Activated T-cell treated with anti-CD3 and anti-CD28 coated beads, Interleukin-2, amount 50 U/mL, for 72 hours (primary cell): ENCODE measurements at regions not wholly inside any gene's neighbourhood (a gene's known extent, or its start where the extent isn't known, plus 50 kb on each side); places are given as distances from the start of the nearest gene placed in this dataset.
"Not testable (repeated sequence)": the region's sequence is repeated elsewhere in the genome, so short reads cannot be mapped to it uniquely, and the experiment has no call there.

Experiments
- ATAC-seq, 2 donors: fragments of 150-1000 bp; cut with Tn5 transposase; replicated peaks in 1 of 2; 2 replicates each; pipeline ENCODE4 v1.10.0; 2021; ENCODE audit warnings: moderate library complexity in 2 of 2, mild to moderate bottlenecking in 1 of 2
- DNase-seq, 2 donors: peaks; one replicate each; pipeline ENCODE4 v3.0.0; 2021 to 2022; ENCODE audit warnings: mixed read lengths in 1 of 2
- H3K27ac Mint-ChIP-seq: one replicate; pipeline ENCODE4 v1.8.0; 2022; ENCODE audit warnings: mild to moderate bottlenecking, moderate library complexity, mixed read lengths
- H3K27me3 Mint-ChIP-seq: one replicate; pipeline ENCODE4 v1.8.0; 2022; ENCODE audit warnings: low read depth, mixed read lengths
- H3K36me3 Mint-ChIP-seq, 2 donors: one replicate each; pipeline ENCODE4 v1.8.0; 2022; ENCODE audit warnings: mixed read lengths in 2 of 2, mild to moderate bottlenecking in 1 of 2; ENCODE audit not compliant: insufficient read depth in 2 of 2
- H3K4me1 Mint-ChIP-seq: one replicate; pipeline ENCODE4 v1.8.0; 2022; ENCODE audit warnings: low read depth, mixed read lengths
- H3K4me3 Mint-ChIP-seq, 2 donors: one replicate each; pipeline ENCODE4 v1.8.0; 2022; ENCODE audit warnings: mild to moderate bottlenecking in 2 of 2, mixed read lengths in 2 of 2, moderate library complexity in 2 of 2
- H3K9me3 Mint-ChIP-seq, 2 donors: one replicate each; pipeline ENCODE4 v1.8.0; 2022; ENCODE audit warnings: mixed read lengths in 2 of 2

DNA sequence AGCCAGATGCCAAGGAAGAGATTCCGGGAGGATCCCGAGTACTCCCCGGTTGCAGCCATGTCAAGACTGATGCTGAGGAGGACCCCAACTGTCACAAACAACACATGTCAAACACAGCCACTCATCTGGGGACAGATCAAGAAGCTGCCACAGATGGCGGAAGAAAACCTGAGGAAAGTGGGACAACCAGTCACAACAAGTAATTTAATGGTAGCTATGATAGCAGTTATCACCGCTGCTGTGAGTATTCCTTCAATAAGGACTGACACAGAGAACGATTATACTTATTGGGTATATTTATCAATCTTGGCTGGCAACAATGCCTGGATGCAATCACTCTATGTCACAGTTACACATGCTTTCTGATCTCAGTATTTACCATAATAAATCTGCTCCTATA is 763.4 kb downstream of the DHX35 start:
- not testable (repeated sequence) for H3K4me3 Mint-ChIP-seq, H3K27ac Mint-ChIP-seq, H3K36me3 Mint-ChIP-seq, DNase-seq, H3K27me3 Mint-ChIP-seq, H3K4me1 Mint-ChIP-seq, ATAC-seq
- H3K9me3 Mint-ChIP-seq: peaks cover 14 to 17% of the 10 kb centered on the region in 2 donors

DNA sequence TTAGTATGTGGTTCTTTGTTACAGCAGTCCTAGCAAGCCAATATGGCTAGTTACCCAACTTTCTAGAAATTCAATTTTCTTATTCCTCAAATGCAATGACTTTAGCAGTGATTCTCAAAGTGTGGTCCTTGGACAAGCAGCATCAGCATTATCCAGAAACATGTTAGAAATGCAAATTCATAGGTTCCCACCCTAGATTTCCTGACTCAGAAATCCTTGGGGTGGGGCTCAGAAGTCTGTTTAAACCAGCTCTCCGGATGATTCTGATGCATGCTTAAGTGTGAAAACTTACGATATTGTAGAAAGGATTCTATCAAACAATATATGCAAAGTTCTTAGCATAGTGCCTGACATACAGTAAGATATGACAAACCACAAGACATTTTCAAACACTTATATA is 757.1 kb downstream of the DHX35 start:
- ATAC-seq (no peak), DNase-seq (no peak)
- Mint-ChIP-seq H3K4me1 (no peaks in the 10 kb centered on the region), H3K27me3 (no peaks in the 10 kb centered on the region), H3K4me3 (no peak overlapping the region), H3K9me3 (peaks cover 0 to 3% of the 10 kb centered on the region in 2 donors), H3K27ac (no peak overlapping the region), H3K36me3 (no peaks in the 10 kb centered on the region)

DNA sequence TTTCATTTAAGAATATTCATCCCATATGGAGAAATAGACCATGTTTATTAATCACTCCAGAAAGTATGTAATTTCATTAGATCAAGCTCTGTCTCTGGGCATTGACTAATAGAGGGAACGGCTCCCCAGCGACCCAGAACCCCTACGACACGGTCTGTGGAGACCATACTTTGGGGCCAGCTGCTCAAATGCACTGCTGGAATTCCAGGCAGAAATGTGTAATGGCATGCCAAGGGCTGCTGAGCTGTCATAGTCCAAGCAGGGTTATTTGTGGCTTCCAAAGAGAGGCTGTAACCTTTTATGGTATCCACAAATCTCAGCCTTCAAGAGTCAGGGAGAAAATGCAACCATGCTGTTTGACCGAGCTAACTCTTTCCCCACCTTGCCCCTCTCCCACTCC is 755.8 kb downstream of the DHX35 start:
- no peaks in the 10 kb centered on the region for H3K27me3 Mint-ChIP-seq
- no peaks in the 10 kb centered on the region for H3K4me1 Mint-ChIP-seq
- DNase-seq (no peak), ATAC-seq (no peak)
- H3K27ac Mint-ChIP-seq: no peak overlapping the region
- H3K4me3 Mint-ChIP-seq: no peak overlapping the region
- no peaks in the 10 kb centered on the region for H3K36me3 Mint-ChIP-seq
- H3K9me3 Mint-ChIP-seq: peaks cover 0 to 3% of the 10 kb centered on the region in 2 donors

DNA sequence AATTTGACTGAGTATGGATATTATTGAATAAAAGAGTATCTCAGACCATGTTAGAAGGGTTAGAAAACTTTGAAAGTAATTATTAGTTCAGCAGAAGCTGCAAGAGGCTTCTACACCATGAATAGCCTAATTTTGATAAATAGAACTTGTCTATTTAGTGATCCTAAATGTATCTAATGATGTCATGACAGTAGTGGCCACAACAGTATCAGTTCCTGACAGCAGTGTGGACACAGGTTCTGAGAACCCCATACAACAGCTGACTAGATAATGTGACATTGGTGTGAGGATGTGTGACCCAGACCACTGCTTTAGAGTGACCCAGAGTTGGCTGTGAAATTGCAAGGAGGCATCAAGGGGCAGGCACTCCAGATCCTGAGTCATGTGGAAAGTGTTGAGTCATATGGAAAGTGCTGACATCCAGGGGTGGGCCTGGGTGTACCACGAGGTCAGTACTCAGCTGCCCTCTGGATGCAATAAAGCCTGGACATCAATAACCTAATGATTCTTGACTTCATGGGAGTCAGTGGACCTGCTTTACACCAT is 754.7 kb downstream of the DHX35 start:
- H3K36me3 Mint-ChIP-seq: no peaks in the 10 kb centered on the region
- H3K9me3 Mint-ChIP-seq: peaks cover 0 to 3% of the 10 kb centered on the region in 2 donors
- H3K4me3 Mint-ChIP-seq: no peak overlapping the region
- DNase-seq (no peak), ATAC-seq (no peak)
- H3K27ac Mint-ChIP-seq: no peak overlapping the region
- H3K27me3 Mint-ChIP-seq: no peaks in the 10 kb centered on the region
- no peaks in the 10 kb centered on the region for H3K4me1 Mint-ChIP-seq

DNA sequence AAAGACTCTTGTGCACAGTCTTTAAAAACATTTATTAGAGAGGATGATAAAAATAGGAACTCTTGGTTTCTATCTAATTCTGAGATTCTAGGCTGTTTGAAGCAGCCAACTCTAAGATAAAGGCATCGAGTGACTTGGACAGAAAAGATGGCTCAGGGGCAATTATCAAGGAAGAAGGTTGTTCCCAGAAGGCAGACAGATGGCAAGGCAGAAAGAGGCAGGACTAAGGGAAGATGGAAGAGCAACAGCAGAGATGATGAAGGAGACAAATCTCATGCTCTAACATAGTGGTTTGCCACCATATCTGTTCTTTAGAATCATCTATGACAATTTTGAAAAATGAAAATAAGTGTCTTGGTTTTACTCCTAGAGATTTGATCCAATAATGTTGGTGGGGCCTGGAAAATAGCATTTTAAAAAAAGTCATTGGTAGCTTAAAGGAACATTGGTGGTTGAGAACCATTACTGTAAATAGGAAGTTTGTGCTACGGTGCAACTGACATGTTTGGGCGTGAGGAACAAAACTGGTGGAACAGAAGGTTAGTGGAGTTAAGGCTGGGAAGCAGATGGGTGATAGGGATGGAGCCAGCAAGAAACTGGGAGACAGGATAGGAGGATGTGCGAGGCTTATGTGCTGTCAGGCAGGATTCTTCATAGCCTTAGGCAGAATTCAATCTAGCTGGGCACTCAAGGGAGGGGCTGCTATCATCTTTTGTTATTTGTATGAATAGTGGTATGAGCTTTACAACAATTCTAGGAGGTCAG is 751.1 kb downstream of the DHX35 start:
- Mint-ChIP-seq H3K36me3 (no peaks in the 10 kb centered on the region), H3K4me1 (no peaks in the 10 kb centered on the region), H3K27me3 (no peaks in the 10 kb centered on the region), H3K27ac (no peak overlapping the region), H3K9me3 (peaks cover 0 to 6% of the 10 kb centered on the region in 2 donors), H3K4me3 (no peak overlapping the region)
- ATAC-seq (no peak), DNase-seq (no peak)

DNA sequence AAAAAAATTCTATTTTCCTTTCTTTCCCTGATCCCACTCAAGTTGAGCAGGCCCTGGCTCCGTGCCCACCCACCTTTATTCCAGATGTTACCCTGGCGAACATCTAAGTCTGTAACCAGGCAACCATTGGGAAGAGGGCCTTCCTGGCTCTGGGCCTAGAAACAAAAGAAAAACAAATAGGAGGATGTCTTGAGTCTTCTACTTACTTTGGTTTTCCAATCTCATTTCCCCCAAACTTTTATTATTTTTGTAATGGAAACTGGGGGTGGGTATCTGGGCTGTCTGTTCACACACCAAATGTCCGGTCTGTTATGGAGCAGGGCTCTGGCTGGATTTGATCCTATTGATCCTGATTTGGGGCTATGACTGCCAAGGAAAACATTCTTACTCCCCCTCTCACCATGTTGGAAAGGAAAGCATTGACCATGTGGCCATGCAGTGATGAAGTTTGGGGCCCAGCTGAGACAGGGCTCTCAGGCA is 744.1 kb downstream of the DHX35 start:
- no peaks in the 10 kb centered on the region for H3K4me1 Mint-ChIP-seq
- H3K9me3 Mint-ChIP-seq: peaks cover 0 to 2% of the 10 kb centered on the region in 2 donors
- DNase-seq: no peak
- H3K27me3 Mint-ChIP-seq: no peaks in the 10 kb centered on the region
- no peaks in the 10 kb centered on the region for H3K36me3 Mint-ChIP-seq
- H3K4me3 Mint-ChIP-seq: no peak overlapping the region
- no peak for ATAC-seq
- no peak overlapping the region for H3K27ac Mint-ChIP-seq

DNA sequence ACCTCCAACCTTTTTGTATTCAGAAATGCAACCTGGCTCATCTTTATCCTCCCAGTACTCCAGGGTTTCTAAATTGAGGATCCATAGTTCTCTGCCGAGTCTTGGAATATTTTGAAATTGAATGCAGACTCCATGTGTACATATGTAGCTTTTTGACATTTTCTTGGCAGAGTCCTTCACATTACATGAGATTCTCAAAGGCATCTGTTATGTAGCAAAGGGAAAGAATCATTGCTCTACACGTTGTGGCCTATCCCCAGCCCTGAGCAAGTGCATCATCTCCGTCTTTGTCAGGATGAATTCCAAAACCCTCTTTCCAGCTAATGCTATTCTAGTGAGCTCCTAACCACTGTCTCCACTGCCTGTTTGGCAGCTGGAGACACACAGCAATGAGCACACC is 742.9 kb downstream of the DHX35 start:
- Mint-ChIP-seq H3K4me1 (no peaks in the 10 kb centered on the region), H3K36me3 (no peaks in the 10 kb centered on the region), H3K9me3 (peaks cover 2 to 4% of the 10 kb centered on the region in 2 donors), H3K27ac (no peak overlapping the region), H3K4me3 (no peak overlapping the region), H3K27me3 (no peaks in the 10 kb centered on the region)
- DNase-seq: no peak
- ATAC-seq: no peak

DNA sequence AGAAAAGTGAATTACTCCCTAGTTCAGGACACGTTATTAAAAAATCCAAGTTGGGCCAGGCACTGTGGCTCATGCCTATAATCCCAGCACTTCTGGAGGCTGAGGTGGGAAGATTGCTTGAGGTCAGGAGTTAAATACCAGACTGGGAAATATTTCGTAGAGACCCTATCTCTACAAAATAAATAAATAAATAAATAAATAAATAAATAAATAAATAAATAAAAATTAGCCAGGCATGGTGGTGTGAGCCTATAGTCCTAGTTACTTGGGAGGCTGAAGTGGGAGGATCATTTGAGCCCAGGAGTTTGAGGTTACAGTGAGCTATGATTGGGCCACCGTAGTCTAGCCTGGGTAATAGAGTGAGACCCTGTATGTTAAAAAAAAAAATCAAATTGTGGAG is 741.2 kb downstream of the DHX35 start:
- not testable (repeated sequence) for H3K27me3 Mint-ChIP-seq, H3K9me3 Mint-ChIP-seq, DNase-seq, H3K4me3 Mint-ChIP-seq, H3K27ac Mint-ChIP-seq, H3K4me1 Mint-ChIP-seq, ATAC-seq, H3K36me3 Mint-ChIP-seq

DNA sequence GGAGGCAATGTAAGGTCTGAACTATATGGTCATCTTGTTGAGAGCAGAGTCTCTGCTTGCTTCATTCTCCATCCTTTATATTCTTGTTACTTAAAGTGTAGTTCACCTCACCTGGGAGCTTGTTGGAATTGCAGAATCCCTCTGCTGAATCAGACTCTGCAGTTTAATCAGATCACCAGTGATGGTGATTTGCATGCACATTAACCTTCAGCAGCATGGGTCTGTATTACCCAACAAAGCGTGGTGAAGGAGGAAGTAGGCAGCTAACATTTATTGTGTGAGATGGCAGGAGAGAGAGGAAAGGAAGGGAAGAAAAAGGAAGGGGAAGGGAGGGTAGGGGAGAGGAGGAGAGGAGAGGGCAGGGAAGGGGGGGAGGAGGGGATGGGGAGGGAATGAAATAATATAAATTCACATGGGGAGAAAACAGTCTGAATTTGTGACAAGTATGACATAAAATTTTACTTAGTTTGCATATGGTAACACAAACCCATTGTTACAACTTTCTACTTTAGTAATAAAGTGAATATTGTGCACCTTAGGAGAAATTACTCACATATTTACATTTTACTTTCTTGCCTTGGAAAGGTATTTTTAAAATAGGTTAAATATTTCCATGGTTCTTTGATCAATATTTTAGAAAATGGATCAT is 740.7 kb downstream of the DHX35 start:
- Mint-ChIP-seq H3K9me3 (peaks cover 4% of the 10 kb centered on the region in 2 donors), H3K4me3 (no peak overlapping the region), H3K27me3 (no peaks in the 10 kb centered on the region), H3K27ac (no peak overlapping the region), H3K36me3 (no peaks in the 10 kb centered on the region), H3K4me1 (no peaks in the 10 kb centered on the region)
- ATAC-seq: no peak
- DNase-seq: no peak

DNA sequence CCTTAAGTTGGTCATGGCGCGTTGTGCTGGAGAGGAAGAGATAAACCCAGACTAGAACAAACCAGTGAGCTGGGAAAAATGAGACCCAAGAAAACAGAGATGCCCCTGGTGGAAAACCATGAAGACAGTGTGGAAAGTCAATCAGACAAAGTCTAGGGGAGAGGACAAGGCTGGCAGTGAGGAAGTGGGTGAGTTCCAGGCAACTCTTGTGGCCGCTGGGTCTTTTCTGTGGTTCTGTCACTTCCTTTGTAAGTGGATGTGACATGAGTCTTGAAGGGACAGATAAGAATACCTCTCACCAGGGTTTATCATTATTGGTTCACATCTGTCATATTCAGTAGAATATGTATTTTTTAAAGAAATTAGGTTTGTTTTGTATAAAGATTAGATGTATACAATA is 738.4 kb downstream of the DHX35 start:
- H3K27me3 Mint-ChIP-seq: no peaks in the 10 kb centered on the region
- H3K36me3 Mint-ChIP-seq: no peaks in the 10 kb centered on the region
- ATAC-seq: no peak
- no peak for DNase-seq
- no peak overlapping the region for H3K4me3 Mint-ChIP-seq
- no peaks in the 10 kb centered on the region for H3K4me1 Mint-ChIP-seq
- H3K9me3 Mint-ChIP-seq: peaks cover 4% of the 10 kb centered on the region in 2 donors
- no peak overlapping the region for H3K27ac Mint-ChIP-seq

DNA sequence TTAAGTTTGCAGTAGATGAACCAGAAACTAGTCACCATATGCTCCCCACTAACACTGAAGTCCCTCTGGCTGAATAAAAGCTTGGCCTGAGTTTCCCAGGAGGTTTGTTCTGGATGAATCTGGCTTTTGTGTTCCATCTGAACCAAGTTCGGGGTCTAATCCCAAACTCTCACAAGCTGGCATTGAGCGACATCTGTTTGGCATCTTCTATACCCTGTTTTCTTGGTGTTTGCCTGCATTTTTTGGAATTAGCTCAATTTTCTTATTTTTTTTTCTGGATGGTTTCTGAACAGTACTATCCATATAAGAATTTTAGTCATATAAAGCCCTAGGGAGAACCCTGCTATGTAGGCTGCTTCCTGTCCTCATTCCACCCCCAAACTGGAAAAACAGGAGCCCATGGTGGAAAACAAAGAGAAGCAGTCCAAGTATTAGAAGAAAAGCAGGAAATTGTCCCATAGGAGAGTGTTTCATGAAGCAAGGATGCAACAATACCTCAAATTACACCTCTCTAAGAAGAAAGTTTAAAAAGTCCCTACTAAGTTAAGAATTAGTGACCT is 737.1 kb downstream of the DHX35 start:
- Mint-ChIP-seq H3K9me3 (peaks cover 4% of the 10 kb centered on the region in 2 donors), H3K36me3 (no peaks in the 10 kb centered on the region), H3K4me1 (no peaks in the 10 kb centered on the region), H3K27me3 (no peaks in the 10 kb centered on the region), H3K4me3 (no peak overlapping the region), H3K27ac (no peak overlapping the region)
- ATAC-seq: no peak
- no peak for DNase-seq

DNA sequence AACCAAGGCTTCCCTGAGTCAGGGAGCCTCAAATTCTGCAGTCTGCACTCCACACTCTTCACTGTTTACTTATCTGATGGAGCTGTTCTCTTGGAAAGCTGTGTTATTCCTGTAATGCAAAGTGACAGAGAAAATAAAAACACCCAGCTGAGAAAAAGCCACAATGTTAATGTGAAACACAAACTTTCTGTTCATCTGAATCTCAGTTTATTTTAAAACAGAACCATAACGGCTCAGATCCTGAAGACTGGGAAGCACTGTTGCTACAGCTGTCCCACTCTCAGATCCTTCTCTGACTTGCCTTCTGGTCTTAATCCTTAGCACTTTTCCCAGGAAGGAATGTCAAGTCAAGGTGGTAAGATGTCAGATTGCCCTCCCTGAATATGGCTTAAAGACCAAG is 736.6 kb downstream of the DHX35 start:
- no peaks in the 10 kb centered on the region for H3K4me1 Mint-ChIP-seq
- no peaks in the 10 kb centered on the region for H3K27me3 Mint-ChIP-seq
- no peaks in the 10 kb centered on the region for H3K36me3 Mint-ChIP-seq
- no peak for DNase-seq
- ATAC-seq: no peak
- H3K4me3 Mint-ChIP-seq: no peak overlapping the region
- no peak overlapping the region for H3K27ac Mint-ChIP-seq
- H3K9me3 Mint-ChIP-seq: peaks cover 2 to 4% of the 10 kb centered on the region in 2 donors

DNA sequence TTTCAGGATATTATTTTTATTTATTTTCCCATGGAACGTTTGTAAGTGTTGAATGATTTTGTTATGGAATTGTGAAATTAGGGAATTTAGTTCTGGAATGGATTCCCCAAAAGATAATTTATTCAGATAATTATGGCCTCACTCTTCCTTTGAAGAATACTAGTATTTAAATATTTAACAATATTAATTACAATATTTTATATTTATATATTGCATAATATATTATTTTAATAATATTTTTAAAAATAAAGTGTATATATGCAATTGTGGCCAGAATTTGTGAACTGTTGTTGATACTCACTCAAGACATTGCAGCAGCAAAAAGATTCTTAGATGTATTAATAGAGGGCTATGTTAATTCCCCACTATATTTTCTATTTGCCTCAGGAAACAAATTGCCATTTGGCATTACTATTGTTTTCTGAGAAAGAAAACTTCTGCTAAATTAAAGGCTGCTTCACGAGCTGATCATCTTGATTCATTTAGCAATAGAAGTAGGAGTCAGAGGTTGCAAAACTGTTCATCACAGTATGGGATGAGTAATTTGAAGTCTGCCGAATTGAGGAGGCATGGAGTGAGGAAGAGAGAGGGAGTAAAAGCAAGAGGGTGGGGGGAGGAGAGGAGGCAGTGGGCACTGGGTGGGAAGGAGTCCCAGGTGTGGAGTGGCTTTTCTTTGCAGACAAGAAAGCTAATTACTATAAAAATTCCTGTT is 729.2 kb downstream of the DHX35 start:
- Mint-ChIP-seq H3K4me3 (no peak overlapping the region), H3K9me3 (no peaks in the 10 kb centered on the region), H3K27me3 (no peaks in the 10 kb centered on the region), H3K36me3 (no peaks in the 10 kb centered on the region), H3K4me1 (no peaks in the 10 kb centered on the region), H3K27ac (no peak overlapping the region)
- DNase-seq (no peak), ATAC-seq (no peak)
